NOMO-1 treated with DMSO at 0.1 percent for 48 hours (cell line): ENCODE measurements at regions not wholly inside any gene's neighbourhood (a gene's known extent, or its start where the extent isn't known, plus 50 kb on each side); places are given as distances from the start of the nearest gene placed in this dataset.
A peak's percentile ranks its signal among the peaks of the same experiment; 100 is the strongest.

ENCODE experiments used
- DNase-seq: peaks from one replicate; lab custom pipeline; 2025; ENCODE audit not compliant: unreplicated experiment; lab: John Stamatoyannopoulos, UW

- no peak for DNase-seq
These were observed 152.8 kb downstream of the BCL11A start for GRCh38 chr2:60400462-60401246.

DNA sequence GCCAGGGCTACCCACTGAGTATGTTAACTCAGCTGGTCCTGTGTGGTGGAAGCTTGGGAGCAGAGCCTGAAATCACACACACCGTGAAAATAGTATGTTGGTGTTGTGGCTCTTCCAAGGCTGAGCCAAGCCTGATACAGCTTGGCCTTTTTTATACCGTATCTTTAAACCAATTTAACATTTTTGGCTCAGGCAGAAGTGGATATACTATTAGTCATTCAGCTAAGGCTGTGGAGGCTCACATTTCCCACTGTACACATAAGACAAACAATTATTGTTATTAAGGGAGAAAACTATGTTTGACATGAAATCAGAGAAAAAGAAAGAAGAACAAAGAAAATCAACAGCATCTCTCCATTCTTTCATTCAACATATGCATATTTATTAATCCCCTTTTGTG lies 159.0 kb downstream of the BCL11A start:
- DNase-seq, result no peak

GRCh38 chr2:60391649-60392375 lies 161.6 kb downstream of the BCL11A start:
- DNase-seq, result no peak

GRCh38 chr2:60391230-60391629 lies 162.2 kb downstream of the BCL11A start:
- DNase-seq, result no peak

- no peak for DNase-seq
These were observed 167.0 kb downstream of the BCL11A start for GRCh38 chr2:60386436-60386835.

- peak; percentile 26 for DNase-seq
These were observed 167.8 kb downstream of the BCL11A start for GRCh38 chr2:60385648-60386047.

GRCh38 chr2:60383401-60384143 lies 169.9 kb downstream of the BCL11A start:
- no peak for DNase-seq

DNA sequence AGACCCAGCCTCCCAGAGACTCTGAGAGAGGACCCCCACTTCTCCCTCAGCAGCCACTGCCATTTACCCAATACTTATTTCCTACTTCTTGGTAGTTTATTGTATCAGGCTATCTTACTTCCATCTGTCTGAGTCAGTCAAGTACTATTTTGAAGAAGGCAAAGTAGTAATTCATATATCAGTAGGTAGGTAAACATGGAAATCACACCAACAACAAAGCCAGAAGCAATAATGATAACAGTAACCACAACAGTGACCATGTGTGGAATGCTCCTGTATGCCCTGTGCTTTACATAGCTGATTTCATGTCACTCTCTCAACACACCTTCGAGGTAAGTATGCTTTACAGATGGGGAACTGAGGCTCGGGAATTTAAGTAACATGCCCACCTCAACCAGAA lies 173.0 kb downstream of the BCL11A start:
- DNase-seq, result no peak

DNA sequence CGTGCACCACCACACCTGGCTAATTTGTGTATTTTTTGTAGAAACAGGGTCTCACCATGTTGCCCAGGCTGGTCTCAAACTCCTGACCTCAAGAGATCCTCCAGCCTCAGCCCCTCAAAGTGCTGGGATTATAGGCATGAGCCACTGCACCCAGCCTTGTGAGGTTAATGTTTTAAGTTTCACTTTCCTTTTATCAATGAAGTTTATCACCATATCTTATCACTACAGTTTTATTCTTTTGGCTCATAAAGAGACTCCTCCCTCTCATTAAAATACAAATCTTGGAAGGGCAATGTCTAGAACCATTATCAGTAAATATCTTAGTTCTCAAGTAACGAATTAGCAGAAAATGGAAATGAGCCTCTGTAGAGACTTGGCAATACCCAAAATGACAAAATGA lies 173.8 kb downstream of the BCL11A start:
- no peak for DNase-seq

DNA sequence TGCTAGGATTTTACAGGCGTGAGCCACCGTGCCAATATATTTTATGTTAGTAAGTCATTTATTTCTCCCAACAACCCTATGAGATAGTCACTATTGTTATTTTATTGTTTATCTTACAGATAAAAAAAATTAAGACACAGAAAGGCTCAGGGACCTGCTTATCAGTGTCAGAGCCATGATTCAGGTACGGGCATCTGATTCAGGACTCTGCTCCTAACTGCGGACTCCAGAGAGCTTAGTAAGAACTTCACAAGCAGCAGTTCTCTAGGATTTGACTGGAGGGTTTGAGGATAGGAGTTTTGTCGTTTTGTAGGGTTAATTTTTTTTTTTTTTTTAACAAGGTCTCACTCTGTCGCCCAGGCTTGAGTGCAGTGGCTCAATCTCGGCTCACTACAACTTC lies 174.2 kb downstream of the BCL11A start:
- DNase-seq, result no peak

DNA sequence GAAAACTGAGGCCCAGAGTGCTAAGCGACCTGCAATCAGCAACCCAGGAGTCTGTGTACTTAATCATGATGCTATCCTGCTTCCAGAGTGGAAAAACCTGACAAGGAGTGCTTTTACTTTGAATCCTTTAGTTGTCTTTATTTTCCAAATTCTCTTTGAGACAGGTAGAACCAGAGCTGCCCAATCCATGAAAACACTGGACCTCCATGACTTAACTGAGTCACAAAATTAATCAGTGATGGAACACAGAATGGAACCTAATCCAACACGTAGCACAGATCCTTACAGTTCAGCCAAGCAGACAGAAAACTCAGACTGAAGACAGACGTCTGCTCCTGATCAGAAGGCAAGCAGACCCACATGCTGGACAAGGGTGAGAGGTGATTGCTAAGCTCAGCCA lies 175.6 kb downstream of the BCL11A start:
- no peak for DNase-seq

GRCh38 chr2:60376252-60376651 lies 177.2 kb downstream of the BCL11A start:
- no peak for DNase-seq

- peak; percentile 31 for DNase-seq
These were observed 181.8 kb downstream of the BCL11A start for GRCh38 chr2:60371681-60372080.

DNA sequence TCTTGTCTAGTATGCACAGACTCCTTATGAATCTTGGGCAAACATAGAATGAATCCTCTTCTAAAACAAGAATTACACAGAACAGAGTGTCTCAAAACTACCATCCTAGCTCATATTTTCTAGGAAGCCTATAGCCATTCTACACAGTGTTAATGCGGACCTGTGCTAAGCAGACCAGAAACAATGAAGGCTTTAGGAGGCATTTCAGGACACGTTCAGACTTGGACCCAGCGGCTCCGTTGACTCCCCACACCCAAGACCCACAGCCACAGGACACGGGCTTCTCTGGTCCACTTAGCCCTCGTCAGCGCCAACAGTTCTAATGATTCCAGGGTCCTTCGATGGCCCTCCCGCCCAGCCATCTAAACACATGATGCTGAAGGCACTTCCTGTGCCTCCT lies 182.2 kb downstream of the BCL11A start:
- DNase-seq, result no peak

DNA sequence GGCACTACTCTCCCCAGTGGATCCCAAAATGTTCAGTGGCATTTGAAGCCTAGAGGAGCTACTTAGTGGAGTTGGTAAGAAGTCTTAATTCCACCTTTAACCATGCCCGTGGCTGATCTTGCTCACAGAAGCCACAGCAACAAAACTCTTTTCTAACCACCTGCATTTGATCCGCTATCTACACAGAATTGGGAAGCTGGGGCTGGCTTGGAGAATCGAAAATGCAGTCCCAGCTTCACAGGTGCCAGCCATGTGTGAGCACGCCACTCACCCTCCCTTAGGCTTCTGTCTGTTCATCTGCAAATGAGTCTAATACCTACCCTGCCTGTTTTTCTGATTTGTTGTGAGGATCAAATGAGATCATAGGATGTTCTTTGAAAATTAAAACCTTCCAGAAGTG lies 182.6 kb downstream of the BCL11A start:
- DNase-seq, result no peak

DNA sequence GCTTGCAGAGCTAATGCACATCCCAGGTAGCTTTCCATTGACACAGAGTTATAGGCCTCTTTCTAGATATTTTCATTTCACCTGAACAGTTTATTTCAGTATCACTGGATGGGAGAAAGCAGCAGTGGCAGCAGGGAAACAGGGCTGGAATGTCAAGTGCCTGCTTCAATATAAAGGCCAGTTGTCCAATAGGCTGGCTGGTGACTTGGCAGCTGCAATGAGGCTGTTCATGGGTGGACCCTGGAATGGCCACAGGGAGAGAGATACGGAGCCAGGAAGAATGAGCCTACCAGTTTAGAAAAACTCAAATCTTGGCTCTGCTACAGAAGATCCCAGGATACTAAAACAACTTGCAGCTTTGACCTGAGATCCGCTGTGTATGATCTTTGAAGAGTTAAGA lies 185.0 kb downstream of the BCL11A start:
- no peak for DNase-seq

- DNase-seq, result peak; percentile 80
These were observed 187.2 kb downstream of the BCL11A start for GRCh38 chr2:60366135-60366712.

DNA sequence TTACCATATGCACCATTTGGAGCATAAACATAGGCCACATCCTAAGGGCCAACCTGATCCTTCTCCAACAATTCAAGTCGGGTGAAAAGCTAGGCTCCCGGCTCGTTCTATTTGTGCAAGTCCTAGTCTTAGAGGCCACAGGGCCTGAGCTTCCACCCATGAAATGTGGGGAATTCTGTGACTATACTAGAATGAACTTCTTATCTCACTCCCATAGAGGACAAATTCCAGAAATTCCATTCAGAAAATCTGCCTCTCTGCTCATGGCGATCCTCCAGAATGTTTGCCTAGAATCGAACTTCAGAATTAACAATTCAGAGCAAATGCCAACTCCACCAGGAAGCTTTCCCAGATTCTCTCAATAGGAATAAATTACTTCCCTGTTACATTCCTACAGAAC lies 187.9 kb downstream of the BCL11A start:
- DNase-seq, result no peak

DNA sequence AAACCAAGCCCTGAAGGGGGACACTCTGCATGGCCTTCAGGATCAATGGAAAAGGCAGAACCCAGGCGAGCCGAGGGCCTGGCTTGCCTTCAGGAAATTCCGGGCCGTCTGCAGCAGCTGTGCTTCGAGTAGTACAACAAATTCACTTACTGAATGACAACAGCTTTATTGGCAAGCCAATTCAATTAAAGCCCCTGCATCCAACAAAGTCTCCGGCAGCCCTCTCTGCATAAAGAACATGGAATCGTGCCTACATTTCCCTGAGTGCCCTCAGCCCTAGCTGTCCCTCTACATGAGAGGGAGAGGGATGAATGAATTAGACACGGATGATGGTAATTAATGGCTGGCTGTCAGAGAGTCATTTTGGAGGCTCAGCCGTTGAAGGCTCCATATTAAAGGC lies 189.0 kb downstream of the BCL11A start:
- no peak for DNase-seq

DNA sequence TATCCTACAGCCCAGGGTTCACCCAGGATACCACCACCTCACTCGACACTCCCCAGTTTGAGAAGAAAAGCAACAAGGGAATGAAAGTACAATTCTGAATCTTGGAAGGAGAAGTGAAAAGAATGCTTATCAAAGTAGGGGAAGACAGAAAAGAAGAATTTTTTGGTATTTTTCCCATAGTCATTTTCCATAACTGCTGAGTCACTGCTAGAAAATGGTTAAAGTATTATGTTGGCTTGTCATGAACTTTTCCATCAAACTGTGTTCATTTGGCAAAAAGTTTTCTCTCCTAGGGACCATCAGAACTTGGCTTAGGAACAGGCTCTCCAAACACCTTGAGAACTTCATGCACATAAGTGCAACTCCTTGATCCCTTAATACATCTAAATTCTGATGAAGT lies 192.0 kb downstream of the BCL11A start:
- no peak for DNase-seq

DNA sequence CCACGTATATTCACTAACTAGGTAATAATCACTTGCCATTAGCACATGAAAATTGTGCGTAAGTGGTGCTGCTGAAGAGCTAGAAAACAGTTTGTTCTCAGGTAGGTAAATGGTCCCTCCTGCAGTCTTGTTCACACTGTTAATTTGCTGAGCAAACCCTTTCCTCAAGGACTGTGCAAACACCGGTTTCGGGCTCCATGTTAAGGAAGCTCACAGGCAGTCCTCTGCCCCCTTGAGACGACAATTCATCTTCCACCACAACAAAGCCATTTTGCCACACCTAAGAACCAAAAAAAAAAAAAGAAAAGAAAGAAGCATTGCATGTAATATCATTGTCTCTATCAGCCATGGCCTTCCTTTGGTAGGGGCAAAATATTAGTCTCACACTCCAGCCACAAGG lies 193.9 kb downstream of the BCL11A start:
- no peak for DNase-seq

- no peak for DNase-seq
These were observed 195.0 kb downstream of the BCL11A start for GRCh38 chr2:60358476-60358875.
